WERI-Rb-1 (cell line): ENCODE measurements at regions not wholly inside any gene's neighbourhood (a gene's known extent, or its start where the extent isn't known, plus 50 kb on each side); places are given as distances from the start of the nearest gene placed in this dataset.

Source experiments
- DNase-seq: peaks from one replicate; pipeline ENCODE4 v3.0.0-alpha.2; 2020
- H3K27ac ChIP-seq: fragments of 250-450 bp; sonication (Bioruptor Pico); 2 replicates; pipeline ENCODE4 v1.5.1; 2020; ENCODE audit warnings: mild to moderate bottlenecking, moderate library complexity
- H3K27me3 ChIP-seq: fragments of 250-450 bp; sonication (Bioruptor Pico); 2 replicates; pipeline ENCODE4 v1.5.1; 2021; ENCODE audit warnings: mild to moderate bottlenecking, low read depth, moderate library complexity; ENCODE audit not compliant: insufficient read depth, severe bottlenecking
- H3K36me3 ChIP-seq: fragments of 250-450 bp; sonication (Bioruptor Pico); 2 replicates; pipeline ENCODE4 v1.5.1; 2020; ENCODE audit warnings: mild to moderate bottlenecking, moderate library complexity
- H3K4me3 ChIP-seq: 2 replicates; pipeline ENCODE4 v1.5.1; 2011; ENCODE audit warnings: low read depth, mild to moderate bottlenecking, control low read depth, low read length
- H3K9me3 ChIP-seq: fragments of 250-450 bp; sonication (Bioruptor Pico); 2 replicates; pipeline ENCODE4 v1.5.1; 2021; ENCODE audit warnings: mild to moderate bottlenecking, moderate library complexity; ENCODE audit not compliant: severe bottlenecking
- TF ChIP-seq, protein P1 (sequence below): IDR thresholded peaks from 2 replicates; pipeline ENCODE4 v1.5.1; 2011; ENCODE audit warnings: low read depth, mild to moderate bottlenecking, control low read depth, inconsistent platforms, low read length

DNA sequence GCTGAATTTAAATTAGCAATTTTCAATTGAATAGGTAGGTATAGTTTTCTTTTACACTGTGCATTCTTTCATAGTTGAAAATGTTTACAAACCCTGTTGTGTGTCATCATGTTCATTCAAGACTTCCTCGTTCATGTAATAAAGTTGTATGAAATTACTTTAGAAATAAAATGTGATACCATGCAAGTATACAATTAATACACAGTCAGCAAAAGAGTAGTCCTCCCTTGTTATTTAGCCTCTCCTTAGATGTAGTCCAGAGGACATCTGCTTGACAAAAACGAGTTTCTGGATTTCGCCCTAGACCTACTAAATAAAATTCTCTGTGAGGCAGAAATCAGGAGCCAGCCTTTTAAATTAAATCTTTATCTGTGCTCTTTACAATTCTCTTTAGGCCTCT, 231.6 kb downstream of the CXXC4 start:
- Histone ChIP-seq H3K36me3 (no peaks in the 10 kb centered on the region), H3K27me3 (no peaks in the 10 kb centered on the region), H3K9me3 (no peaks in the 10 kb centered on the region), H3K27ac (no peak overlapping the region), H3K4me3 (no peak overlapping the region)
- DNase-seq = no peak
- TF ChIP-seq, protein P1, sequence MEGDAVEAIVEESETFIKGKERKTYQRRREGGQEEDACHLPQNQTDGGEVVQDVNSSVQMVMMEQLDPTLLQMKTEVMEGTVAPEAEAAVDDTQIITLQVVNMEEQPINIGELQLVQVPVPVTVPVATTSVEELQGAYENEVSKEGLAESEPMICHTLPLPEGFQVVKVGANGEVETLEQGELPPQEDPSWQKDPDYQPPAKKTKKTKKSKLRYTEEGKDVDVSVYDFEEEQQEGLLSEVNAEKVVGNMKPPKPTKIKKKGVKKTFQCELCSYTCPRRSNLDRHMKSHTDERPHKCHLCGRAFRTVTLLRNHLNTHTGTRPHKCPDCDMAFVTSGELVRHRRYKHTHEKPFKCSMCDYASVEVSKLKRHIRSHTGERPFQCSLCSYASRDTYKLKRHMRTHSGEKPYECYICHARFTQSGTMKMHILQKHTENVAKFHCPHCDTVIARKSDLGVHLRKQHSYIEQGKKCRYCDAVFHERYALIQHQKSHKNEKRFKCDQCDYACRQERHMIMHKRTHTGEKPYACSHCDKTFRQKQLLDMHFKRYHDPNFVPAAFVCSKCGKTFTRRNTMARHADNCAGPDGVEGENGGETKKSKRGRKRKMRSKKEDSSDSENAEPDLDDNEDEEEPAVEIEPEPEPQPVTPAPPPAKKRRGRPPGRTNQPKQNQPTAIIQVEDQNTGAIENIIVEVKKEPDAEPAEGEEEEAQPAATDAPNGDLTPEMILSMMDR = no peak

- Histone ChIP-seq H3K9me3 (no peaks in the 10 kb centered on the region), H3K36me3 (no peaks in the 10 kb centered on the region), H3K4me3 (no peak overlapping the region), H3K27ac (no peak overlapping the region), H3K27me3 (no peaks in the 10 kb centered on the region)
- DNase-seq = no peak
- TF ChIP-seq, protein P1 = no peak
These were observed 232.0 kb downstream of the CXXC4 start for GRCh38 chr4:104262678-104263077.

DNA sequence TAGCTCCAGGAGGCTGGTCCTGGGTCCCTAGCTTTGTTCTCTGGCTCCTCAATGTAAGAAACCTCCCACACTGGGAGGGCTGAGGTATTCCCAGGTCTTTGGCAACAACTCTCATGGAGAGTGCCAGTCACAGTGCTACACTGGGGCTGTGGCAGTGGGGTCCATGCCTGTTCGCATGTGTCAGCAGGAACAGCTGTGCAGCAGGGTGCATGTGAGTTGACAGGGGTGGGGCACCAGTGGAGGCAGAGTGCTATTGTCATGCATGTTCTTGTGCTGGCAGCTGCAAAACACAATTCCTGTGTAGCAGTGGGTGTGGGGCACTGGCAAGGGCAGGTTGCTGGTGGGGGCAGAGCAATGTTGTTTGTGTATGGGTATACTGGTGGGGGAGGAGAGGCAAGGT, 246.0 kb downstream of the CXXC4 start:
- TF ChIP-seq, protein P1 = no peak
- Histone ChIP-seq H3K4me3 (no peak overlapping the region), H3K9me3 (peaks cover 3% of the 10 kb centered on the region), H3K27ac (no peak overlapping the region), H3K36me3 (no peaks in the 10 kb centered on the region), H3K27me3 (no peaks in the 10 kb centered on the region)
- DNase-seq = no peak

DNA sequence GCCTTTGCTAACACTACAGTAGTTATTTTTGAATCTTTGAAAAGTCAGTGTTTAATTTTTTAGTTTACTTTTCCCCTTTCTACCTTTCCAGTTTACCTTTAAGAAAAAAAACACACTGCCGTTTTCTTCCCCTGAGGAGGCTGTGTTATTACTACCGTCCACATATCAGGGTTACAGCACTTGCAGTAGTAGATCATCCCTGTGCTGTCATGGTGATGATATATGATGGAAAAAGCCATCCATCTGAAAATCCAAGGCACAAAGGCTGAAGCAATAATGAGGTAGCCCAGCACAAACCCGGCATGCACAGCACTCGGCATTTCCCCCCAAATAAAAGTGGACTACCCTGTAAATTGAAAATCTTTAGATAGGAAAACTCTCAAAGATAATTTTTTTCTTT, 258.7 kb downstream of the CXXC4 start:
- Histone ChIP-seq H3K36me3 (no peaks in the 10 kb centered on the region), H3K4me3 (no peak overlapping the region), H3K27ac (no peak overlapping the region), H3K27me3 (no peaks in the 10 kb centered on the region), H3K9me3 (no peaks in the 10 kb centered on the region)
- TF ChIP-seq, protein P1 = no peak
- DNase-seq = no peak

DNA sequence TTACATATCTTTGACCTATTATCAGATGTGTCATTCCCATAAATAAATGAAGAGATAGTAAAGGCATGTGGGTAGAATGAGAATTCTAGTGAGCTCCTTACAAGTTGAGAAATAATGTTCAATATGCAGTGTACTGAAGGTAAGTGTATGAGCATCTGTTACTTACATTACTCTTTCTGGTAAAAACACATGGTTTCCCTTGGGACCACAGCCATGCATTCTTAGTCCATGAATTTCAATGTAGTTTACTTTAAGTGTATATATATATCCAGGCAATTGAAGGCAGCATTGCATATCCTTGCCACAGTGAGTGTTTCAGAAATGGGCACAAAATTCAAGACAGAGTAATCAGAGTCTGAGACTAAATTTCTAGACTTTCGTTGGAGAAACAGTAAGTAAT, 277.2 kb downstream of the CXXC4 start:
- no peaks in the 10 kb centered on the region for H3K36me3 ChIP-seq
- DNase-seq = no peak
- no peaks in the 10 kb centered on the region for H3K27me3 ChIP-seq
- H3K4me3 ChIP-seq = no peak overlapping the region
- TF ChIP-seq, protein P1 = no peak
- no peaks in the 10 kb centered on the region for H3K9me3 ChIP-seq
- H3K27ac ChIP-seq = no peak overlapping the region

- no peak for DNase-seq
- Histone ChIP-seq H3K36me3 (no peaks in the 10 kb centered on the region), H3K27ac (no peak overlapping the region), H3K27me3 (no peaks in the 10 kb centered on the region), H3K9me3 (no peaks in the 10 kb centered on the region), H3K4me3 (no peak overlapping the region)
- TF ChIP-seq, protein P1 = no peak
These were observed 283.0 kb downstream of the CXXC4 start for GRCh38 chr4:104211657-104212056.
